A673 (cell line): ENCODE measurements at regions not wholly inside any gene's neighbourhood (a gene's known extent, or its start where the extent isn't known, plus 50 kb on each side); places are given as distances from the start of the nearest gene placed in this dataset.

ENCODE experiments used
- BruUV-seq: library from RNA; stranded (reverse); fragments of 400-500 nt; replicated peaks from 2 replicates; lab custom pipeline; 2021; lab: Mats Ljungman, UMichigan
- CTCF ChIA-PET: fragments of 300-600 bp; sonication (Branson Sonifier 250); formaldehyde crosslinking; loops from one replicate; lab custom pipeline; 2022; ENCODE audit warnings: antibody characterized with exemption; lab: Charles Lee
- POLR2A ChIA-PET: fragments of 300-600 bp; sonication (Branson Sonifier 250); formaldehyde crosslinking; loops from one replicate; lab custom pipeline; 2022; ENCODE audit warnings: antibody characterized with exemption; ENCODE audit not compliant: low non-redundant PET; lab: Charles Lee
- DNase-seq: peaks from one replicate; pipeline ENCODE4 v3.0.0-alpha.2; 2015; ENCODE audit warnings: low spot score
- H3K27ac ChIP-seq: fragments of 200-600 bp; sonication (generic); 2 replicates; pipeline ENCODE4 v1.5.1; 2016; ENCODE audit warnings: mixed run types, low read depth, mild to moderate bottlenecking, mixed read lengths, antibody characterized with exemption, low read length; ENCODE audit not compliant: poor library complexity, severe bottlenecking
- H3K27me3 ChIP-seq: fragments of 200-600 bp; sonication (generic); replicated peaks from 2 replicates; pipeline ENCODE4 v1.6.1; 2017; ENCODE audit warnings: mixed run types, low read depth, mild to moderate bottlenecking, mixed read lengths, antibody characterized with exemption, low read length; ENCODE audit not compliant: insufficient read depth, poor library complexity
- H3K36me3 ChIP-seq: fragments of 200-600 bp; sonication (generic); 2 replicates; pipeline ENCODE4 v1.6.1; 2016; ENCODE audit warnings: mixed run types, mild to moderate bottlenecking, mixed read lengths, antibody characterized with exemption, low read length; ENCODE audit not compliant: insufficient read depth, poor library complexity, severe bottlenecking
- H3K4me1 ChIP-seq: fragments of 200-600 bp; sonication (generic); 2 replicates; pipeline ENCODE4 v1.6.1; 2017; ENCODE audit warnings: mixed run types, mild to moderate bottlenecking, mixed read lengths, antibody characterized with exemption, low read length; ENCODE audit not compliant: insufficient read depth, poor library complexity, severe bottlenecking
- H3K4me3 ChIP-seq: fragments of 200-600 bp; sonication (generic); 2 replicates; pipeline ENCODE4 v1.5.1; 2016; ENCODE audit warnings: low read depth, mixed run types, mild to moderate bottlenecking, mixed read lengths, low read length; ENCODE audit not compliant: poor library complexity, severe bottlenecking
- H3K9me3 ChIP-seq: fragments of 200-600 bp; sonication (generic); 2 replicates; pipeline ENCODE4 v1.6.1; 2016; ENCODE audit warnings: mixed run types, low read depth, mild to moderate bottlenecking, mixed read lengths, antibody characterized with exemption, low read length; ENCODE audit not compliant: poor library complexity, severe bottlenecking
- EZH2 ChIP-seq: fragments of 200-600 bp; sonication (generic); IDR thresholded peaks from 2 replicates; pipeline ENCODE4 v1.6.1; 2017; ENCODE audit warnings: borderline replicate concordance, low read depth, mild to moderate bottlenecking, mixed read lengths, antibody characterized with exemption, low read length; ENCODE audit not compliant: poor library complexity, severe bottlenecking
- intact Hi-C: fragments of 100-400 bp; cut with micrococcal nuclease; formaldehyde crosslinking; loops from one replicate; pipeline ENCODE4 v1.10.0; 2022; ENCODE audit not compliant: unreplicated experiment
- TF ChIP-seq, protein P1 (sequence below): fragments of 300-800, 200-600 bp; sonication (generic); conservative IDR thresholded peaks from 2 replicates; pipeline ENCODE4 v1.5.1; 2017; ENCODE audit warnings: low read depth, mild to moderate bottlenecking, antibody characterized with exemption, low read length, moderate library complexity, mixed read lengths

DNA sequence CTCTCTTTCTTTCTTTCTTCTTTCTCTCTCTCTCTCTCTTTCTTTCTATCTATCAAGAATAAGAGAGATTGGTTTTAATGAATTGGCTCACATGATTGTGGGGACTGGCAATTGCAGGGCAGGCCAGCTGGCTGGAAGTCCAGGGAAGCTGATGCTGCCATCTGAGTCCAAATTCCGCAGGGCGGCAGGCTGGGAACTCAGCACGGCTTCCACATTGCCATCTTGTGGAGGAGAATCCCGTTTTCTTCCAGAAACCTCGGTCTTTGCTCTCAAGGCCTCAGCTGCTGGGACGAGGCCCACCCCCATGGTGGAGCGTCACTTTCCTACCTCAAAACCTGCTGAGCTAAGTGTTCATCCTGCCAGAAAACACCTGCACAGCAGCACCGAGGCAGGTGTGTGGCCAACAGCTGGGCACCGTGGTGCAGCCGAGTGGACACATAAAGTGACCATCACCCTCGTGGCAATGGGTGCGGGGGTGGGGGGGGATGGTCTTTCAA lies 58.8 kb upstream of the SLCO4A1 start:
- H3K4me1 ChIP-seq, result peaks cover 3% of the 10 kb centered on the region
- BruUV-seq, result no TSS peak
- TF ChIP-seq, protein P1, sequence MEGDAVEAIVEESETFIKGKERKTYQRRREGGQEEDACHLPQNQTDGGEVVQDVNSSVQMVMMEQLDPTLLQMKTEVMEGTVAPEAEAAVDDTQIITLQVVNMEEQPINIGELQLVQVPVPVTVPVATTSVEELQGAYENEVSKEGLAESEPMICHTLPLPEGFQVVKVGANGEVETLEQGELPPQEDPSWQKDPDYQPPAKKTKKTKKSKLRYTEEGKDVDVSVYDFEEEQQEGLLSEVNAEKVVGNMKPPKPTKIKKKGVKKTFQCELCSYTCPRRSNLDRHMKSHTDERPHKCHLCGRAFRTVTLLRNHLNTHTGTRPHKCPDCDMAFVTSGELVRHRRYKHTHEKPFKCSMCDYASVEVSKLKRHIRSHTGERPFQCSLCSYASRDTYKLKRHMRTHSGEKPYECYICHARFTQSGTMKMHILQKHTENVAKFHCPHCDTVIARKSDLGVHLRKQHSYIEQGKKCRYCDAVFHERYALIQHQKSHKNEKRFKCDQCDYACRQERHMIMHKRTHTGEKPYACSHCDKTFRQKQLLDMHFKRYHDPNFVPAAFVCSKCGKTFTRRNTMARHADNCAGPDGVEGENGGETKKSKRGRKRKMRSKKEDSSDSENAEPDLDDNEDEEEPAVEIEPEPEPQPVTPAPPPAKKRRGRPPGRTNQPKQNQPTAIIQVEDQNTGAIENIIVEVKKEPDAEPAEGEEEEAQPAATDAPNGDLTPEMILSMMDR, result 0 out of 2 replicates have a peak, but pooled peaks have one; percentile 20
- TF ChIP-seq EZH2, result no peak
- H3K9me3 ChIP-seq, result no peaks in the 10 kb centered on the region
- DNase-seq, result no peak
- peaks cover 64% of the 10 kb centered on the region for H3K27me3 ChIP-seq
- POLR2A ChIA-PET, result no interaction called here
- CTCF ChIA-PET, result interaction anchor here (0.6 kb wide), 1 partner anchor 67 kb away, joined by 5 read pairs; no protein-coding TSS in a partner anchor
- no peak overlapping the region for H3K4me3 ChIP-seq
- H3K36me3 ChIP-seq, result no peaks in the 10 kb centered on the region
- intact Hi-C loops, result no loop called here
- H3K27ac ChIP-seq, result no peak overlapping the region

DNA sequence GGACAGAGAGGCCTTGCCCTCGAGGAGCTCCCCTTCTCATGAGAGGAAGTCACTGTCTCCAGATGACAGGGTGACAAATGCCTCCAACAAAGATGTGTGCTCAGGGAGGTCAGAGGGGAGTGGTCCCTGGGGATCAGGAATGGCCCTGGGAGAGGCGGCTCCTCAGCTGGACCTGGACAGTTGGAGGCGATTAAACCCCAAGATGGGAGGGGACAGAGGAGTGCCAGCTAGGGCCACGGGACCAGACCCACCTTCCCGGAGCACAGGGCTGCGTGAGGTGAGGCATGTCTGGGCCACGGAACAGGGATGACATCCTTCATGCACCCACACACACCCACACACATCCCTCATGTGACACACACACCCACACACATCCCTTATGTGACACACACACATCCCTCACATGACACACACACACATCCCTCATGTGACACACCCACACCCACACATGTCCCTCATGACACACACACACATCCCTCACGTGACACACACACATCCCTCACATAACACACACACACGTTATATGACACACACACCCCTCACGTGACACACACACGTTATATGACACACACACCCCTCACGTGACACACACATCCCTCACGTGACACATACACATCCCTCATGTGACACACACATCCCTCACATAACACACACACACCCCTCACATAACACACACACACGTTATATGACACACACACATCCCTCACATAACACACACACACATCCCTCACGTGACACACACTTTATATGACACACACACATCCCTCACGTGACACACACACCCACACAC lies 57.4 kb upstream of the SLCO4A1 start:
- Histone ChIP-seq H3K4me3 (no peak overlapping the region), H3K27ac (no peak overlapping the region), H3K27me3 (peaks cover 50% of the 10 kb centered on the region), H3K4me1 (peaks cover 3% of the 10 kb centered on the region), H3K36me3 (no peaks in the 10 kb centered on the region), H3K9me3 (no peaks in the 10 kb centered on the region)
- POLR2A ChIA-PET, result no interaction called here
- no peak for TF ChIP-seq EZH2
- TF ChIP-seq, protein P1, result no peak
- DNase-seq, result no peak
- CTCF ChIA-PET, result no interaction called here
- no TSS peak for BruUV-seq
- intact Hi-C loops, result no loop called here

DNA sequence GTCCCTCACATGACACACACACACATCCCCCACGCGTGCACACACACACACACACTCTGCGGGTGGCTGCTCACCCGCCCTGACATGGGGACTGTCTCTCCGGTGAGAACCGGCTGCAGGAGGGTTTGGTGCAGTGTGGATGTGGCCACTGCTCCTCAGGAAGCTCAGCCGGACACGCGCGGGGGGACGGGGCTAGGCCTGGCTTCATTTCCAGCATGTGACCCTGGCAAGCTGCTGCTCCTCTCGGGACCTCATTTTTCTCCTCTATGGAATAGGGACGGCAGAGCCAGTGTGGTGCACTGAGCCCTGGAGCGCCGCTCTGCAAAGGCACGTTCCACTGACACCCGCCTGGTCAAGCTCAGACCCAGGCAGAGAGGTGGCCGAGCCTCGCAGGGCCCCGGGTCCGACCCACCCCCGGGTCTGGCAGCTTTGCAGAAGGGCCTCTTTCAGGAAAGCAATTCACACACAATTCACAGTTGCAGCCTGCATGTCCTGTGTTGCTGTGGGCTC lies 56.8 kb upstream of the SLCO4A1 start:
- intact Hi-C loops, result no loop called here
- BruUV-seq, result no TSS peak
- Histone ChIP-seq H3K4me1 (peaks cover 3% of the 10 kb centered on the region), H3K36me3 (no peaks in the 10 kb centered on the region), H3K27ac (no peak overlapping the region), H3K4me3 (no peak overlapping the region), H3K9me3 (no peaks in the 10 kb centered on the region), H3K27me3 (peaks cover 43% of the 10 kb centered on the region)
- TF ChIP-seq, protein P1, result no peak
- TF ChIP-seq EZH2, result no peak
- ChIA-PET CTCF (no interaction called here), POLR2A (no interaction called here)
- DNase-seq, result no peak
